Loucy (cell line): ENCODE measurements at regions not wholly inside any gene's neighbourhood (a gene's known extent, or its start where the extent isn't known, plus 50 kb on each side); places are given as distances from the start of the nearest gene placed in this dataset.

Experiments
- CTCF ChIP-seq: fragments of 200-600 bp; sonication (generic); conservative IDR thresholded peaks from 2 replicates; pipeline ENCODE4 v1.5.1; 2014; ENCODE audit warnings: mild to moderate bottlenecking, antibody characterized with exemption, low read length
- EZH2phosphoT487 ChIP-seq: fragments of 200-600 bp; IDR thresholded peaks from 2 replicates; pipeline ENCODE4 v1.6.1; 2018; ENCODE audit warnings: antibody characterized with exemption, mild to moderate bottlenecking, moderate library complexity, borderline replicate concordance

- no peak; the same call in 1 of the 2 replicates for TF ChIP-seq CTCF
- no peak for TF ChIP-seq EZH2phosphoT487
Observed at GRCh38 chr15:58309963-58310928, 121.5 kb upstream of the LIPC start.
